ENCODE measurements at regions not wholly inside any gene's neighbourhood (a gene's known extent, or its start where the extent isn't known, plus 50 kb on each side); places are given as distances from the start of the nearest gene placed in this dataset.

GRCh38 chr5:165914456-165914855 lies 2377.0 kb upstream of the WWC1 start:
- no peak overlapping the region for H3K27ac ChIP-seq (ENCODE audit: low read depth, low read length)
- H3K9ac ChIP-seq (ENCODE audit: low read length): no peak overlapping the region
- TF ChIP-seq CTCF (IDR thresholded peaks at IDR 0.05; ENCODE audit: insufficient read depth, low read length, poor library complexity, severe bottlenecking) (no peak), EZH2phosphoT487 (conservative IDR thresholded peaks at IDR 0.05; ENCODE audit: low read length) (no peak)
- H3K27me3 ChIP-seq (ENCODE audit: low read length): no peaks in the 10 kb centered on the region
- no peaks in the 10 kb centered on the region for H3F3A ChIP-seq (ENCODE audit: insufficient read depth)
- no peaks in the 10 kb centered on the region for H4K20me1 ChIP-seq (ENCODE audit: low read depth, low read length)
- H3K79me2 ChIP-seq (ENCODE audit: insufficient read depth, low read length): no peaks in the 10 kb centered on the region
- H3K9me3 ChIP-seq (ENCODE audit: insufficient read depth, low read length): no peaks in the 10 kb centered on the region
- no peaks in the 10 kb centered on the region for H3K36me3 ChIP-seq (ENCODE audit: low read length)
- H3K9me2 ChIP-seq (replicated peaks; ENCODE audit: insufficient read depth, low read length): no peaks in the 10 kb centered on the region
- H3K4me3 ChIP-seq (ENCODE audit: insufficient read depth, low read length, poor library complexity, severe bottlenecking): no peak overlapping the region
- H3K4me2 ChIP-seq (ENCODE audit: low read depth, low read length, poor library complexity, severe bottlenecking): no peak overlapping the region
- no peak overlapping the region for H2AFZ ChIP-seq (ENCODE audit: low read depth, low read length, severe bottlenecking)

GRCh38 chr5:165919196-165919595 lies 2372.2 kb upstream of the WWC1 start:
- H3K9me2 ChIP-seq (replicated peaks; ENCODE audit: insufficient read depth, low read length): no peaks in the 10 kb centered on the region
- no peaks in the 10 kb centered on the region for H3K9me3 ChIP-seq (ENCODE audit: insufficient read depth, low read length)
- H3K27me3 ChIP-seq (ENCODE audit: low read length): no peaks in the 10 kb centered on the region
- TF ChIP-seq EZH2phosphoT487 (conservative IDR thresholded peaks at IDR 0.05; ENCODE audit: low read length) (no peak), CTCF (IDR thresholded peaks at IDR 0.05; ENCODE audit: insufficient read depth, low read length, poor library complexity, severe bottlenecking) (no peak)
- no peaks in the 10 kb centered on the region for H3K79me2 ChIP-seq (ENCODE audit: insufficient read depth, low read length)
- H4K20me1 ChIP-seq (ENCODE audit: low read depth, low read length): no peaks in the 10 kb centered on the region
- no peak overlapping the region for H3K27ac ChIP-seq (ENCODE audit: low read depth, low read length)
- no peaks in the 10 kb centered on the region for H3K36me3 ChIP-seq (ENCODE audit: low read length)
- no peak overlapping the region for H3K4me3 ChIP-seq (ENCODE audit: insufficient read depth, low read length, poor library complexity, severe bottlenecking)
- no peak overlapping the region for H2AFZ ChIP-seq (ENCODE audit: low read depth, low read length, severe bottlenecking)
- H3K4me2 ChIP-seq (ENCODE audit: low read depth, low read length, poor library complexity, severe bottlenecking): no peak overlapping the region
- H3F3A ChIP-seq (ENCODE audit: insufficient read depth): no peaks in the 10 kb centered on the region
- no peak overlapping the region for H3K9ac ChIP-seq (ENCODE audit: low read length)

GRCh38 chr5:165920655-165921054 lies 2370.8 kb upstream of the WWC1 start:
- H3K27me3 ChIP-seq (ENCODE audit: low read length): no peaks in the 10 kb centered on the region
- no peaks in the 10 kb centered on the region for H3K9me2 ChIP-seq (replicated peaks; ENCODE audit: insufficient read depth, low read length)
- H3K9me3 ChIP-seq (ENCODE audit: insufficient read depth, low read length): no peaks in the 10 kb centered on the region
- H3K4me2 ChIP-seq (ENCODE audit: low read depth, low read length, poor library complexity, severe bottlenecking): no peak overlapping the region
- no peak overlapping the region for H3K9ac ChIP-seq (ENCODE audit: low read length)
- no peaks in the 10 kb centered on the region for H4K20me1 ChIP-seq (ENCODE audit: low read depth, low read length)
- no peak overlapping the region for H2AFZ ChIP-seq (ENCODE audit: low read depth, low read length, severe bottlenecking)
- no peaks in the 10 kb centered on the region for H3K79me2 ChIP-seq (ENCODE audit: insufficient read depth, low read length)
- TF ChIP-seq CTCF (IDR thresholded peaks at IDR 0.05; ENCODE audit: insufficient read depth, low read length, poor library complexity, severe bottlenecking) (no peak), EZH2phosphoT487 (conservative IDR thresholded peaks at IDR 0.05; ENCODE audit: low read length) (no peak)
- no peaks in the 10 kb centered on the region for H3F3A ChIP-seq (ENCODE audit: insufficient read depth)
- no peaks in the 10 kb centered on the region for H3K36me3 ChIP-seq (ENCODE audit: low read length)
- H3K4me3 ChIP-seq (ENCODE audit: insufficient read depth, low read length, poor library complexity, severe bottlenecking): no peak overlapping the region
- no peak overlapping the region for H3K27ac ChIP-seq (ENCODE audit: low read depth, low read length)

All from SU-DHL-6 (cell line).